GM19395 (cell line): ENCODE measurements at regions not wholly inside any gene's neighbourhood (a gene's known extent, or its start where the extent isn't known, plus 50 kb on each side); places are given as distances from the start of the nearest gene placed in this dataset.
A peak's percentile ranks its signal among the peaks of the same experiment; 100 is the strongest.

Experiments
- ATAC-seq: cut with Tn5 transposase; IDR thresholded peaks from one replicate; pipeline ENCODE4 v1.9.1; 2021; ENCODE audit warnings: mild to moderate bottlenecking, moderate library complexity; ENCODE audit not compliant: unreplicated experiment

- no peak for ATAC-seq
Observed at GRCh38 chr16:47806309-47806847, 345.2 kb downstream of the PHKB start.

GRCh38 chr16:47787696-47788095 is 326.6 kb downstream of the PHKB start:
- ATAC-seq = no peak

GRCh38 chr16:47781673-47782072 is 320.5 kb downstream of the PHKB start:
- ATAC-seq = no peak

GRCh38 chr16:47780213-47780875 is 319.2 kb downstream of the PHKB start:
- no peak for ATAC-seq

GRCh38 chr16:47779201-47780016 is 318.3 kb downstream of the PHKB start:
- peak; percentile 52 for ATAC-seq

DNA sequence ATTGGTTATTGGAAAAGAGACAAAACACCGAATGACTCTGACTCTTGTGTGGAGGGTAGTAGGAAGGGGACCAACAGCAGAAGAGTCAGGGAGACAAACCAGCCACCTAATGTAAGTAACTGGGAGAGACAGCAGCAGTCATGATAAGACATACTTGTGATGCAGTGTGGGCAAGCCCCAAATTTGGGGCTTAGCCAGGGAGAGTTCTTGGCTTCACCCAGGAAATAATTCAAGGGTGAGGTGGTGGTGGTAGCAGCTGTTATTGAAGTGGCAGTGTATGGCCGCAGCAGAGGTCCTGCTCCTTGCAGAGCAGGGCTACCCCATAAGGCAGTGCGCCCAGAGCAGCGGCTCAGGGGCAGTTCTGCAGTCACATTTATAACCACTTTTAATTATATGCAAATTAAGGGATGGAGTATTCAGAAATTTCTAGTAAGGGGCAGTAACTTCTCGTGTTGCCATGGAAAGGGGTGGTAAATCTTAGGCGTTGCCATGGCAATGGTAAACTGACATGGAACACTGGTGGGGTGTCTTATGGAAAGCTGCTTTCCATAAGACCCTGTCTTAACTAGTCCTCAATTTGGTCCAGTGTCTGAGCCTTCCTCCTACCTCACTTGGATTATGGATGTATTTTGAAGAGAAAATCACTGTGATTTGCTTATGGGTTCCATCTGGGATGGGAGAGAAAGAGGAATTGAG is 317.1 kb downstream of the PHKB start:
- no peak for ATAC-seq

DNA sequence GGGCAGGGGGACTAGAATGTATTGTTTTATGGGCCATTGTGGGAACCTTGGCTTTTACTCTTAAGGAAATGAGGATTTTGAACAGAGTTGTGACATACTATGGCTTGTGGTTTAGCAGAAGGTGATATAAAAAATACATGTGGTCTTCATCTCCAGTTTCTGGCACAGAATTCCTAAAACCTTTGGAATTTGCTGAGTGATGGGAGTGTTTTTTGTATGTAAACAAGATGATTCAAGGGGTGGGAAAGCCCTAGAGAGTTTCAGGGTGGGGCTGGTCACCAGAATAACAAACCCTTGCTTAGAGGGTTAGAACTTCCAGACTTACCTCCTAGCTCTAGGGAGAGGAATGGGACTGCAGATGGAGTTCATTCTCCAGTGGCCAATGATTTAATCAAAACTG is 316.1 kb downstream of the PHKB start:
- ATAC-seq = no peak

GRCh38 chr16:47774661-47775060 is 313.5 kb downstream of the PHKB start:
- ATAC-seq = no peak

DNA sequence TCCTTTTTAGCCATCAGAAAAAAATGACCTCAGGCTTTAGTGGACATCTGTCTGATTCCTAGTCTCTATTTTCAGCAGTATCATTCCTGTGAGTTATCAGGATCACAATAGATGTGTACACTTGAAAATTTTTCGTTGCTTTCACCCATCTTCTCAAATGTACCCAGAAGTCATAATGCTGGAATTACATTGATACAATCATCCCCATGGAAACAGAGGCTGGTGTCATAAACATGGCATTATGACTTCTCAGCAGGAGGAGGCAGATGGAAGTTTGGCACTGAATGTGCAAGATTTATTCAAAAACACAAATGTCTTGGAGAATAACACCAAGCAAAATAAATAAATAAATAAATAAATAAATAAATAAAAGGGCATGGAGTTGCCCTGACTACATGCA is 292.5 kb downstream of the PHKB start:
- no peak for ATAC-seq
